HEK293 (cell line): ENCODE measurements at regions not wholly inside any gene's neighbourhood (a gene's known extent, or its start where the extent isn't known, plus 50 kb on each side); places are given as distances from the start of the nearest gene placed in this dataset.

Source experiments
- GLIS1 ChIP-seq: fragments of 450-650 bp; formaldehyde crosslinking; IDR thresholded peaks from 2 replicates; pipeline ENCODE4 v1.5.1; 2016; ENCODE audit warnings: missing biosample characterization, missing genetic modification characterization
- KLF16 ChIP-seq: fragments of 450-650 bp; formaldehyde crosslinking; IDR thresholded peaks from 2 replicates; pipeline ENCODE4 v1.5.1; 2017; ENCODE audit warnings: missing biosample characterization, missing genetic modification characterization
- KLF7 ChIP-seq: fragments of 450-650 bp; formaldehyde crosslinking; IDR thresholded peaks from 2 replicates; pipeline ENCODE4 v1.5.1; 2016; ENCODE audit warnings: missing biosample characterization, missing genetic modification characterization, borderline replicate concordance
- SETDB1 ChIP-seq: IDR thresholded peaks from one replicate; pipeline ENCODE4 v1.6.1; 2017; ENCODE audit warnings: mild to moderate bottlenecking, low read length, moderate library complexity, mixed read lengths; ENCODE audit not compliant: insufficient read length
- SP2 ChIP-seq: fragments of 450-650 bp; formaldehyde crosslinking; IDR thresholded peaks from 2 replicates; pipeline ENCODE4 v1.5.1; 2016; ENCODE audit warnings: missing biosample characterization, missing genetic modification characterization
- SP7 ChIP-seq: fragments of 450-650 bp; formaldehyde crosslinking; IDR thresholded peaks from 2 replicates; pipeline ENCODE4 v1.5.1; 2016; ENCODE audit warnings: missing biosample characterization, missing genetic modification characterization
- ZBTB21 ChIP-seq: fragments of 450-650 bp; formaldehyde crosslinking; IDR thresholded peaks from 2 replicates; pipeline ENCODE4 v1.5.1; 2017; ENCODE audit warnings: missing biosample characterization, missing genetic modification characterization
- ZBTB8A ChIP-seq: fragments of 450-650 bp; formaldehyde crosslinking; IDR thresholded peaks from 2 replicates; pipeline ENCODE4 v1.5.1; 2016; ENCODE audit warnings: missing biosample characterization, missing genetic modification characterization
- ZNF10 ChIP-seq: fragments of 450-650 bp; formaldehyde crosslinking; IDR thresholded peaks from 2 replicates; pipeline ENCODE4 v1.5.1; 2017; ENCODE audit warnings: missing biosample characterization, missing genetic modification characterization
- ZNF140 ChIP-seq: fragments of 450-650 bp; formaldehyde crosslinking; IDR thresholded peaks from 2 replicates; pipeline ENCODE4 v1.5.1; 2016; ENCODE audit warnings: missing biosample characterization, missing genetic modification characterization
- ZNF157 ChIP-seq: fragments of 450-650 bp; formaldehyde crosslinking; IDR thresholded peaks from 2 replicates; pipeline ENCODE4 v1.5.1; 2016; ENCODE audit warnings: missing biosample characterization, missing genetic modification characterization
- ZNF174 ChIP-seq: fragments of 450-650 bp; formaldehyde crosslinking; IDR thresholded peaks from 2 replicates; pipeline ENCODE4 v1.5.0; 2017; ENCODE audit warnings: missing biosample characterization, mild to moderate bottlenecking, missing genetic modification characterization
- ZNF184 ChIP-seq: fragments of 450-650 bp; IDR thresholded peaks from 2 replicates; pipeline ENCODE4 v1.5.1; 2018; ENCODE audit warnings: missing biosample characterization, mild to moderate bottlenecking, missing genetic modification characterization
- ZNF221 ChIP-seq: fragments of 450-650 bp; formaldehyde crosslinking; IDR thresholded peaks from 2 replicates; pipeline ENCODE4 v1.5.1; 2017; ENCODE audit warnings: missing biosample characterization, missing genetic modification characterization, borderline replicate concordance
- ZNF416 ChIP-seq: fragments of 450-650 bp; formaldehyde crosslinking; IDR thresholded peaks from 2 replicates; pipeline ENCODE4 v1.5.1; 2016; ENCODE audit warnings: missing biosample characterization, missing genetic modification characterization
- ZNF426 ChIP-seq: fragments of 450-650 bp; formaldehyde crosslinking; IDR thresholded peaks from 2 replicates; pipeline ENCODE4 v1.5.1; 2017; ENCODE audit warnings: missing biosample characterization, missing genetic modification characterization, mild to moderate bottlenecking, inconsistent platforms, moderate library complexity
- ZNF501 ChIP-seq: fragments of 450-650 bp; formaldehyde crosslinking; IDR thresholded peaks from 2 replicates; pipeline ENCODE4 v1.5.1; 2016; ENCODE audit warnings: missing biosample characterization, missing genetic modification characterization
- ZNF510 ChIP-seq: fragments of 450-650 bp; formaldehyde crosslinking; IDR thresholded peaks from 2 replicates; pipeline ENCODE4 v1.5.1; 2018; ENCODE audit warnings: mild to moderate bottlenecking, missing genetic modification characterization, missing biosample characterization; ENCODE audit not compliant: insufficient replicate concordance
- ZNF521 ChIP-seq: fragments of 450-650 bp; formaldehyde crosslinking; IDR thresholded peaks from 2 replicates; pipeline ENCODE4 v1.5.1; 2017; ENCODE audit warnings: missing biosample characterization, mild to moderate bottlenecking, missing genetic modification characterization
- ZNF529 ChIP-seq: fragments of 450-650 bp; formaldehyde crosslinking; IDR thresholded peaks from 2 replicates; pipeline ENCODE4 v1.5.1; 2017; ENCODE audit warnings: missing genetic modification characterization, missing biosample characterization; ENCODE audit not compliant: insufficient replicate concordance
- ZNF555 ChIP-seq: fragments of 450-650 bp; formaldehyde crosslinking; conservative IDR thresholded peaks from 2 replicates; pipeline ENCODE4 v1.5.1; 2017; ENCODE audit warnings: missing biosample characterization, mild to moderate bottlenecking, missing genetic modification characterization, inconsistent platforms
- ZNF558 ChIP-seq: fragments of 450-650 bp; formaldehyde crosslinking; IDR thresholded peaks from 2 replicates; pipeline ENCODE4 v1.5.1; 2016; ENCODE audit warnings: missing biosample characterization, missing genetic modification characterization
- ZNF571 ChIP-seq: fragments of 450-650 bp; formaldehyde crosslinking; IDR thresholded peaks from 2 replicates; pipeline ENCODE4 v1.5.0; 2017; ENCODE audit warnings: missing biosample characterization, missing genetic modification characterization
- ZNF707 ChIP-seq: fragments of 450-650 bp; formaldehyde crosslinking; IDR thresholded peaks from 2 replicates; pipeline ENCODE4 v1.5.1; 2016; ENCODE audit warnings: missing biosample characterization, missing genetic modification characterization
- ZNF76 ChIP-seq: fragments of 450-650 bp; formaldehyde crosslinking; IDR thresholded peaks from 2 replicates; pipeline ENCODE4; 2016; ENCODE audit warnings: low read depth, missing biosample characterization, missing genetic modification characterization, borderline replicate concordance
- ZNF776 ChIP-seq: fragments of 450-650 bp; formaldehyde crosslinking; IDR thresholded peaks from 2 replicates; pipeline ENCODE4 v1.5.0; 2017; ENCODE audit warnings: missing biosample characterization, missing genetic modification characterization, borderline replicate concordance
- ZNF830 ChIP-seq: fragments of 450-650 bp; IDR thresholded peaks from 2 replicates; pipeline ENCODE4 v1.5.0; 2018; ENCODE audit warnings: missing biosample characterization, missing genetic modification characterization, low read depth, mild to moderate bottlenecking, moderate library complexity
- ZSCAN23 ChIP-seq: fragments of 450-650 bp; formaldehyde crosslinking; IDR thresholded peaks from 2 replicates; pipeline ENCODE4 v1.5.1; 2016; ENCODE audit warnings: missing biosample characterization, missing genetic modification characterization
- TF ChIP-seq, protein P1 (sequence below): fragments of 450-650 bp; formaldehyde crosslinking; IDR thresholded peaks from 2 replicates; pipeline ENCODE4 v1.5.1; 2016; ENCODE audit warnings: missing biosample characterization, missing genetic modification characterization
- TF ChIP-seq, protein P2 (sequence below): fragments of 450-650 bp; formaldehyde crosslinking; IDR thresholded peaks from 2 replicates; pipeline ENCODE4 v1.5.1; 2016; ENCODE audit warnings: missing biosample characterization, missing genetic modification characterization
- TF ChIP-seq, protein P3 (sequence below): fragments of 450-650 bp; formaldehyde crosslinking; IDR thresholded peaks from 2 replicates; pipeline ENCODE4 v1.5.1; 2016; ENCODE audit warnings: missing biosample characterization, missing genetic modification characterization
- TF ChIP-seq, protein P4 (sequence below): fragments of 450-650 bp; formaldehyde crosslinking; IDR thresholded peaks from 2 replicates; pipeline ENCODE4 v1.5.1; 2016; ENCODE audit warnings: missing biosample characterization, missing genetic modification characterization, borderline replicate concordance
- TF ChIP-seq, protein P5 (sequence below): IDR thresholded peaks from 2 replicates; pipeline ENCODE4 v1.6.1; 2011; ENCODE audit warnings: mild to moderate bottlenecking, low read depth, low read length, borderline replicate concordance

DNA sequence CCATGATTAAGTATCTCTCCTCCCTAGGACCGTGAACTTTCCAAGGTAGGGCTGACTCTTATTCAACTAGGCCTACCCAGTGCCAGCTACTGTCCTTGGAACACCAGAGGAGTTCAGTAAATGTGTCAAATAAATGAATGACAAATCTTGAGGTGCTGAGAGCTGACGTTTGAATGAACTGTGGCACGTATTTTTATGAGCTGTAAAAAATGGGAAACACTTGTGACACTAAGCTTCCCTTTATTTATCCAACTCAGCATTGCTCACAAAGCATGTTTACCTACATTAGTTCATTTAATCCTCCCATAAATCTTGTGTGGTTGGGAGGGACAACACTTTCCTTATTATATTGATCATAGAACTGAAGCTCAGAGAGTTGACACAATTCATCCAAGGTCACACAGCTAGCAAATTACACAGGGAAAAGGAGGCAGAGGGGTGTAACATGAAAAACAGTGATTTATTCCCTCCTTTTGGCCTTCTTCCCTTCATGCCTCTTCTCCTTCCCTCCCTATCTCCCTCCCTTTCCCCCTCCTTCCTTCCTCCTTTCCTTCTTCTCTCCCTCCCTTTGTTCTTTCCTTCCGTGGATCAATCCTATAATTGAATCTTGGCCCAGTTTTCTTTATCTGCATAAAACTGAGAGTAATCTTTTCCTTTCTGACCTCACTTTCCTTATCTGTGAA, 412.6 kb downstream of the DMRT2 start (continued):
- TF ChIP-seq, protein P1, sequence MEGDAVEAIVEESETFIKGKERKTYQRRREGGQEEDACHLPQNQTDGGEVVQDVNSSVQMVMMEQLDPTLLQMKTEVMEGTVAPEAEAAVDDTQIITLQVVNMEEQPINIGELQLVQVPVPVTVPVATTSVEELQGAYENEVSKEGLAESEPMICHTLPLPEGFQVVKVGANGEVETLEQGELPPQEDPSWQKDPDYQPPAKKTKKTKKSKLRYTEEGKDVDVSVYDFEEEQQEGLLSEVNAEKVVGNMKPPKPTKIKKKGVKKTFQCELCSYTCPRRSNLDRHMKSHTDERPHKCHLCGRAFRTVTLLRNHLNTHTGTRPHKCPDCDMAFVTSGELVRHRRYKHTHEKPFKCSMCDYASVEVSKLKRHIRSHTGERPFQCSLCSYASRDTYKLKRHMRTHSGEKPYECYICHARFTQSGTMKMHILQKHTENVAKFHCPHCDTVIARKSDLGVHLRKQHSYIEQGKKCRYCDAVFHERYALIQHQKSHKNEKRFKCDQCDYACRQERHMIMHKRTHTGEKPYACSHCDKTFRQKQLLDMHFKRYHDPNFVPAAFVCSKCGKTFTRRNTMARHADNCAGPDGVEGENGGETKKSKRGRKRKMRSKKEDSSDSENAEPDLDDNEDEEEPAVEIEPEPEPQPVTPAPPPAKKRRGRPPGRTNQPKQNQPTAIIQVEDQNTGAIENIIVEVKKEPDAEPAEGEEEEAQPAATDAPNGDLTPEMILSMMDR, result no peak
- TF ChIP-seq ZNF221 (no peak), ZNF558 (tag by site-specific recombination) (peak; percentile 35; the same call in 1 of the 2 replicates), KLF16 (tag by site-specific recombination) (peak; percentile 61; the same call in 1 of the 2 replicates), ZNF830 (tag by site-specific recombination) (no peak), ZNF776 (tag by site-specific recombination) (no peak), KLF7 (tag by site-specific recombination) (0 out of 2 replicates have a peak, but pooled peaks have one; percentile 45), ZBTB21 (peak; percentile 57), SP7 (tag by site-specific recombination) (peak; percentile 86), ZNF76 (tag by site-specific recombination) (peak; percentile 56; the same call in 1 of the 2 replicates), SP2 (tag by site-specific recombination) (no peak), ZNF426 (no peak), ZNF707 (tag by site-specific recombination) (no peak), SETDB1 (no peak), ZNF157 (tag by site-specific recombination) (no peak), GLIS1 (peak; percentile 64), ZSCAN23 (tag by site-specific recombination) (0 out of 2 replicates have a peak, but pooled peaks have one; percentile 66), ZNF571 (tag by site-specific recombination) (no peak), ZNF184 (tag by site-specific recombination) (0 out of 2 replicates have a peak, but pooled peaks have one; percentile 44), ZNF140 (tag by site-specific recombination) (no peak), ZNF521 (tag by site-specific recombination) (no peak), ZBTB8A (peak; percentile 43; the same call in 1 of the 2 replicates), ZNF416 (tag by site-specific recombination) (no peak), ZNF529 (tag by site-specific recombination) (no peak), ZNF555 (no peak), ZNF510 (tag by site-specific recombination) (no peak), ZNF174 (tag by site-specific recombination) (peak; percentile 54; the same call in 1 of the 2 replicates), ZNF501 (tag by site-specific recombination) (0 out of 2 replicates have a peak, but pooled peaks have one; percentile 38), ZNF10 (tag by site-specific recombination) (0 out of 2 replicates have a peak, but pooled peaks have one; percentile 46)
- TF ChIP-seq, protein P2, sequence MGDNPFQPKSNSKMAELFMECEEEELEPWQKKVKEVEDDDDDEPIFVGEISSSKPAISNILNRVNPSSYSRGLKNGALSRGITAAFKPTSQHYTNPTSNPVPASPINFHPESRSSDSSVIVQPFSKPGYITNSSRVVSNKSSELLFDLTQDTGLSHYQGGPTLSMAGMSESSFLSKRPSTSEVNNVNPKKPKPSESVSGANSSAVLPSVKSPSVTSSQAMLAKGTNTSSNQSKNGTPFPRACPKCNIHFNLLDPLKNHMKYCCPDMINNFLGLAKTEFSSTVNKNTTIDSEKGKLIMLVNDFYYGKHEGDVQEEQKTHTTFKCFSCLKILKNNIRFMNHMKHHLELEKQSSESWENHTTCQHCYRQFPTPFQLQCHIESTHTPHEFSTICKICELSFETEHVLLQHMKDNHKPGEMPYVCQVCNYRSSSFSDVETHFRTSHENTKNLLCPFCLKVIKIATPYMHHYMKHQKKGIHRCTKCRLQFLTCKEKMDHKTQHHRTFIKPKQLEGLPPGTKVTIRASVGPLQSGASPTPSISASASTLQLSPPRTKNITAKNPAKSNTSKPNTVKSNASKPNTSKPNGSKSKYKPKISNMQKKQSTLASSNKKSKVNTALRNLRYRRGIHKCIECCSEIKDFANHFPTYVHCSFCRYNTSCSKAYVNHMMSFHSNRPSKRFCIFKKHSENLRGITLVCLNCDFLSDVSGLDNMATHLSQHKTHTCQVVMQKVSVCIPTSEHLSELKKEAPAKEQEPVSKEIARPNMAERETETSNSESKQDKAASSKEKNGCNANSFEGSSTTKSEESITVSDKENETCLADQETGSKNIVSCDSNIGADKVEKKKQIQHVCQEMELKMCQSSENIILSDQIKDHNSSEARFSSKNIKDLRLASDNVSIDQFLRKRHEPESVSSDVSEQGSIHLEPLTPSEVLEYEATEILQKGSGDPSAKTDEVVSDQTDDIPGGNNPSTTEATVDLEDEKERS (tag by site-specific recombination), result no peak
- TF ChIP-seq, protein P3, sequence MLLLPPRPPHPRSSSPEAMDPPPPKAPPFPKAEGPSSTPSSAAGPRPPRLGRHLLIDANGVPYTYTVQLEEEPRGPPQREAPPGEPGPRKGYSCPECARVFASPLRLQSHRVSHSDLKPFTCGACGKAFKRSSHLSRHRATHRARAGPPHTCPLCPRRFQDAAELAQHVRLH (tag by site-specific recombination), result peak; percentile 85
- TF ChIP-seq, protein P4, sequence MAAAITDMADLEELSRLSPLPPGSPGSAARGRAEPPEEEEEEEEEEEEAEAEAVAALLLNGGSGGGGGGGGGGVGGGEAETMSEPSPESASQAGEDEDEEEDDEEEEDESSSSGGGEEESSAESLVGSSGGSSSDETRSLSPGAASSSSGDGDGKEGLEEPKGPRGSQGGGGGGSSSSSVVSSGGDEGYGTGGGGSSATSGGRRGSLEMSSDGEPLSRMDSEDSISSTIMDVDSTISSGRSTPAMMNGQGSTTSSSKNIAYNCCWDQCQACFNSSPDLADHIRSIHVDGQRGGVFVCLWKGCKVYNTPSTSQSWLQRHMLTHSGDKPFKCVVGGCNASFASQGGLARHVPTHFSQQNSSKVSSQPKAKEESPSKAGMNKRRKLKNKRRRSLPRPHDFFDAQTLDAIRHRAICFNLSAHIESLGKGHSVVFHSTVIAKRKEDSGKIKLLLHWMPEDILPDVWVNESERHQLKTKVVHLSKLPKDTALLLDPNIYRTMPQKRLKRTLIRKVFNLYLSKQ, result no peak
- TF ChIP-seq, protein P5, sequence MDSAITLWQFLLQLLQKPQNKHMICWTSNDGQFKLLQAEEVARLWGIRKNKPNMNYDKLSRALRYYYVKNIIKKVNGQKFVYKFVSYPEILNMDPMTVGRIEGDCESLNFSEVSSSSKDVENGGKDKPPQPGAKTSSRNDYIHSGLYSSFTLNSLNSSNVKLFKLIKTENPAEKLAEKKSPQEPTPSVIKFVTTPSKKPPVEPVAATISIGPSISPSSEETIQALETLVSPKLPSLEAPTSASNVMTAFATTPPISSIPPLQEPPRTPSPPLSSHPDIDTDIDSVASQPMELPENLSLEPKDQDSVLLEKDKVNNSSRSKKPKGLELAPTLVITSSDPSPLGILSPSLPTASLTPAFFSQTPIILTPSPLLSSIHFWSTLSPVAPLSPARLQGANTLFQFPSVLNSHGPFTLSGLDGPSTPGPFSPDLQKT, result no peak
